Esophagus muscularis mucosa (tissue), 4 donors: ENCODE measurements at regions not wholly inside any gene's neighbourhood (a gene's known extent, or its start where the extent isn't known, plus 50 kb on each side); places are given as distances from the start of the nearest gene placed in this dataset.

Source experiments
- DNase-seq: peaks from one replicate; pipeline ENCODE4 v3.0.0-alpha.2; 2017; ENCODE audit errors: extremely low spot score
- H3K27ac ChIP-seq, 4 donors: fragments of 200-600 bp; sonication (generic); replicated peaks in 1 of 4; 1 replicate in 3 of 4; 2 replicates in 1 of 4; pipeline ENCODE4 v1.5.1; 2016 to 2019; ENCODE audit warnings: mild to moderate bottlenecking in 1 of 4
- H3K27me3 ChIP-seq, 4 donors: fragments of 200-600 bp; sonication (generic); one replicate each; pipeline versions ENCODE4 v1.5.1 to v1.6.0; 2016 to 2019
- H3K36me3 ChIP-seq, 4 donors: fragments of 200-600 bp; sonication (generic); one replicate each; pipeline ENCODE4 v1.5.1; 2016 to 2019
- H3K4me1 ChIP-seq, 4 donors: fragments of 200-600 bp; sonication (generic); one replicate each; pipeline ENCODE4 v1.5.1; 2016 to 2019
- H3K4me3 ChIP-seq, 4 donors: fragments of 200-600 bp; sonication (generic); 1 replicate in 2 of 4; 2 replicates in 2 of 4; pipeline ENCODE4 v1.5.1; 2016 to 2019; ENCODE audit warnings: mild to moderate bottlenecking in 4 of 4, moderate library complexity in 1 of 4
- H3K9me3 ChIP-seq, 4 donors: fragments of 200-600 bp; sonication (generic); 1 replicate in 3 of 4; 2 replicates in 1 of 4; pipeline ENCODE4 v1.5.1; 2016 to 2019
- EP300 ChIP-seq: sonication (generic); formaldehyde crosslinking; IDR thresholded peaks from one replicate; pipeline ENCODE4 v1.6.1; 2017; ENCODE audit warnings: antibody characterized with exemption
- POLR2A ChIP-seq: fragments of 450-650 bp; IDR thresholded peaks from one replicate; pipeline ENCODE4 v1.6.1; 2017; ENCODE audit warnings: antibody characterized with exemption, moderate library complexity, mild to moderate bottlenecking, low read depth
- POLR2AphosphoS5 ChIP-seq, 2 donors: sonication (generic); formaldehyde crosslinking; IDR thresholded peaks; one replicate each; pipeline ENCODE4 v1.6.1; 2017; ENCODE audit warnings: antibody characterized with exemption in 2 of 2
- WGBS: methylation state at CpG from one replicate; pipeline ENCODE4 v1.1.5; 2018; 5-methylcytosine and 5-hydroxymethylcytosine counted together
- intact Hi-C: fragments of 100-400 bp; cut with DNase I; formaldehyde crosslinking; loops from one replicate; pipeline ENCODE4 v1.15.1; 2023
- TF ChIP-seq, protein P1 (sequence below), 3 experiments: fragments of 200-600 bp in 2 of 3; fragments of 450-650 bp in 1 of 3; sonication (generic) in 2 of 3; IDR thresholded peaks; one replicate each; pipeline ENCODE4 v1.5.1; 2017 to 2019; ENCODE audit warnings: antibody characterized with exemption in 3 of 3, mild to moderate bottlenecking in 2 of 3, moderate library complexity in 1 of 3

DNA sequence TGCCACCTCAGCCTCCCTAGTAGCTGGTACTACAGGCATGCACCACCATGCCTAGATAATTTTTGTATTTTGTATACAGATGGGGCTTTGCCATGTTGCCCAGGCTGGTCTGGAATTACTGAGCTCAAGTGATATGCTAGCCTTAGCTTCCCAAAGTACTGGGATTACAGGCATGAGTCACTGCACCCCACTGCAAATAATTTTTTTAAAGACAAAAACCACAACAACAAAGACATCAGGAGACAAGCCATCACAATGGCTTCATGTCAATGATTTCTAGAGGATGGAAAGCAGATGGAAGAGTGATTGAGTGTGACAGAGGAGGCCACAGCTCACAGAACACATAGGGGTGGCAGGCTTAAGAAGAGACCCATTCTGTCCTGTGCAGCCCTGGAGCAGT, 97.9 kb upstream of the PCSK1 start:
- Histone ChIP-seq H3K36me3 (no peaks in the 10 kb centered on the region), H3K4me3 (no peak overlapping the region), H3K27me3 (no peaks in the 10 kb centered on the region), H3K9me3 (no peaks in the 10 kb centered on the region), H3K27ac (no peak overlapping the region), H3K4me1 (no peaks in the 10 kb centered on the region)
- DNase-seq, result no peak
- no peak for TF ChIP-seq EP300
- TF ChIP-seq, protein P1, sequence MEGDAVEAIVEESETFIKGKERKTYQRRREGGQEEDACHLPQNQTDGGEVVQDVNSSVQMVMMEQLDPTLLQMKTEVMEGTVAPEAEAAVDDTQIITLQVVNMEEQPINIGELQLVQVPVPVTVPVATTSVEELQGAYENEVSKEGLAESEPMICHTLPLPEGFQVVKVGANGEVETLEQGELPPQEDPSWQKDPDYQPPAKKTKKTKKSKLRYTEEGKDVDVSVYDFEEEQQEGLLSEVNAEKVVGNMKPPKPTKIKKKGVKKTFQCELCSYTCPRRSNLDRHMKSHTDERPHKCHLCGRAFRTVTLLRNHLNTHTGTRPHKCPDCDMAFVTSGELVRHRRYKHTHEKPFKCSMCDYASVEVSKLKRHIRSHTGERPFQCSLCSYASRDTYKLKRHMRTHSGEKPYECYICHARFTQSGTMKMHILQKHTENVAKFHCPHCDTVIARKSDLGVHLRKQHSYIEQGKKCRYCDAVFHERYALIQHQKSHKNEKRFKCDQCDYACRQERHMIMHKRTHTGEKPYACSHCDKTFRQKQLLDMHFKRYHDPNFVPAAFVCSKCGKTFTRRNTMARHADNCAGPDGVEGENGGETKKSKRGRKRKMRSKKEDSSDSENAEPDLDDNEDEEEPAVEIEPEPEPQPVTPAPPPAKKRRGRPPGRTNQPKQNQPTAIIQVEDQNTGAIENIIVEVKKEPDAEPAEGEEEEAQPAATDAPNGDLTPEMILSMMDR (IDR thresholded peaks at IDR 0.05), result no peak
- no peak for TF ChIP-seq POLR2A
- no peak for TF ChIP-seq POLR2AphosphoS5 (IDR thresholded peaks at IDR 0.05)
- intact Hi-C loops, result no loop called here

DNA sequence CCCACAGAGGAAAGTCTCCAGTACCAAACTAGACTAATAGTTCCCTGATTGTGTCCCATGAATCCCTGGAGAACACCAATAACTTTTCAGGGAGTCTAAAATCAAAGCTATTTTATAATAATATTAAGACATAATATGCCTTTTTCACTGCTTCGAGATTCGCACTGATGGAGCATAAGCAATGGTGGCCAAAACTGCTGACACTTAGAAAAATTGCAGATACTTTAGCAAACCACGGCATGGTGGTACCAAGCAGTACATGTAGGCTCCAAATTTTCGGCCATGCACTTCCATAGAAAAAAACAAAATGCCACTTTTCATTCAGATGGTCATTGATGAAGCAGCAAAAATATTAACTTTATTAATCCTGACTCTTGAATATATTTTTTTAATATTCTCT, 100.3 kb upstream of the PCSK1 start:
- no peak for DNase-seq
- no peaks in the 10 kb centered on the region for H3K36me3 ChIP-seq
- TF ChIP-seq POLR2A (no peak), EP300 (no peak), POLR2AphosphoS5 (IDR thresholded peaks at IDR 0.05) (no peak)
- TF ChIP-seq, protein P1 (IDR thresholded peaks at IDR 0.05), result no peak

DNA sequence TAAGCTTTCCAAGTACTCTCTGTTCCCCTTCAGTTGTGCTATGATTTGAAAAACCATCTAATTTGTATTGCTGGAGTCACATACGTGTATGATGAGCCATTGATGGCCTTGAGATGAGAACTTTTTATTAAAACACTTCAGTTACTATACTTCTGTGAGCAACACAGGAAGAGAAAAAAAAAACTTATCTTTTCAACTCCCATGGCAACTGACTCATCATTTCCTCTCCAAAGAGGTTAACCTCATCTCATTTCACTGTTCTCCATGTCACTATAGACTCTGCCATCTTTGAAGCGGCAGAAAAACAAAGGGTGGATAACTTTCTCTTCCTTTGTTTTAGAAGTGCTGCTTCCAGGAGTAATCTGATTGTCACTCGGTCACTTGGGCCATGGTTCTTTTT, 104.3 kb upstream of the PCSK1 start:
- H3K36me3 ChIP-seq, result no peaks in the 10 kb centered on the region
- no peak overlapping the region for H3K4me3 ChIP-seq
- 67% methylated on average over 3 of the region's 3 CpGs for WGBS
- TF ChIP-seq, protein P1 (IDR thresholded peaks at IDR 0.05), result no peak
- TF ChIP-seq POLR2AphosphoS5 (IDR thresholded peaks at IDR 0.05), result no peak
- TF ChIP-seq POLR2A, result no peak
- TF ChIP-seq EP300, result no peak
- no peaks in the 10 kb centered on the region for H3K27me3 ChIP-seq
- no peak for DNase-seq
- no peak overlapping the region for H3K27ac ChIP-seq
- H3K9me3 ChIP-seq, result no peaks in the 10 kb centered on the region
- H3K4me1 ChIP-seq, result no peaks in the 10 kb centered on the region
- intact Hi-C loops, result no loop called here

More for the DNA sequence above, 100.3 kb upstream of the PCSK1 start:
- Histone ChIP-seq H3K9me3 (no peaks in the 10 kb centered on the region), H3K27me3 (no peaks in the 10 kb centered on the region), H3K27ac (no peak overlapping the region), H3K4me1 (no peaks in the 10 kb centered on the region), H3K4me3 (no peak overlapping the region)
- intact Hi-C loops, result no loop called here
- 84% methylated on average over 4 of the region's 4 CpGs for WGBS

- H3K36me3 ChIP-seq, result no peaks in the 10 kb centered on the region
- TF ChIP-seq POLR2A, result no peak
- TF ChIP-seq, protein P1 (IDR thresholded peaks at IDR 0.05), result no peak
- TF ChIP-seq POLR2AphosphoS5 (IDR thresholded peaks at IDR 0.05), result no peak
- TF ChIP-seq EP300, result no peak
- no peak overlapping the region for H3K27ac ChIP-seq
- 75% methylated on average over 1 of the region's 1 CpG for WGBS
- H3K27me3 ChIP-seq, result no peaks in the 10 kb centered on the region
- H3K4me3 ChIP-seq, result no peak overlapping the region
- H3K4me1 ChIP-seq, result no peaks in the 10 kb centered on the region
- intact Hi-C loops, result no loop called here
- H3K9me3 ChIP-seq, result peaks cover 0 to 2% (median 0%) of the 10 kb centered on the region in 4 donors
- no peak for DNase-seq
Observed at GRCh38 chr5:96538808-96539250, 105.8 kb upstream of the PCSK1 start.

- Histone ChIP-seq H3K36me3 (no peaks in the 10 kb centered on the region), H3K4me3 (no peak overlapping the region), H3K4me1 (no peaks in the 10 kb centered on the region), H3K27ac (no peak overlapping the region), H3K27me3 (no peaks in the 10 kb centered on the region), H3K9me3 (peaks cover 0 to 4% (median 0%) of the 10 kb centered on the region in 4 donors)
- no peak for TF ChIP-seq POLR2A
- no peak for TF ChIP-seq POLR2AphosphoS5 (IDR thresholded peaks at IDR 0.05)
- TF ChIP-seq, protein P1 (IDR thresholded peaks at IDR 0.05), result no peak
- no peak for TF ChIP-seq EP300
- 92% methylated on average over 1 of the region's 1 CpG for WGBS
- no peak for DNase-seq
- intact Hi-C loops, result no loop called here
Observed at GRCh38 chr5:96546120-96546519, 113.1 kb upstream of the PCSK1 start.
